ENCODE measurements at regions not wholly inside any gene's neighbourhood (a gene's known extent, or its start where the extent isn't known, plus 50 kb on each side); places are given as distances from the start of the nearest gene placed in this dataset.

DNA sequence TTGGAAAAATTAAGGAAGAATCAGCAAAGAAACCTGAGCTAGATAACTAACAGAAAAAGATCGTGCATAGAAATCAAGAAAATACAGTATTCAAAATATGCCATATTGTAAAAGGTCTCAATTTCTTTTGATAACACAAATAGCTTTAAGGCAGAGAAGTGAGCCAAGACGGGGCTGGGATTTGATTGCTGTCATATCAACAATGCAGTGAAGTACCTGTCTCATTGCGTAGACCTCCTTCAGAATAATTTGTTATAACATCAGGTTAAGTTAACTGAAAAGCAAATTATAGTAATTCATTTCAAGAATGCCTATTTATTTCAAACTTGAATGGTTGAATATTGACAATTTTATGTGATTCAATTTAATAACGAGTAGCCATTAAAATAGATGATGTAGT is 453.8 kb upstream of the MAP2 start:
- TF ChIP-seq, protein P1, sequence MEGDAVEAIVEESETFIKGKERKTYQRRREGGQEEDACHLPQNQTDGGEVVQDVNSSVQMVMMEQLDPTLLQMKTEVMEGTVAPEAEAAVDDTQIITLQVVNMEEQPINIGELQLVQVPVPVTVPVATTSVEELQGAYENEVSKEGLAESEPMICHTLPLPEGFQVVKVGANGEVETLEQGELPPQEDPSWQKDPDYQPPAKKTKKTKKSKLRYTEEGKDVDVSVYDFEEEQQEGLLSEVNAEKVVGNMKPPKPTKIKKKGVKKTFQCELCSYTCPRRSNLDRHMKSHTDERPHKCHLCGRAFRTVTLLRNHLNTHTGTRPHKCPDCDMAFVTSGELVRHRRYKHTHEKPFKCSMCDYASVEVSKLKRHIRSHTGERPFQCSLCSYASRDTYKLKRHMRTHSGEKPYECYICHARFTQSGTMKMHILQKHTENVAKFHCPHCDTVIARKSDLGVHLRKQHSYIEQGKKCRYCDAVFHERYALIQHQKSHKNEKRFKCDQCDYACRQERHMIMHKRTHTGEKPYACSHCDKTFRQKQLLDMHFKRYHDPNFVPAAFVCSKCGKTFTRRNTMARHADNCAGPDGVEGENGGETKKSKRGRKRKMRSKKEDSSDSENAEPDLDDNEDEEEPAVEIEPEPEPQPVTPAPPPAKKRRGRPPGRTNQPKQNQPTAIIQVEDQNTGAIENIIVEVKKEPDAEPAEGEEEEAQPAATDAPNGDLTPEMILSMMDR (IDR thresholded peaks at IDR 0.05) = no peak
- no peak for TF ChIP-seq POLR2A (IDR thresholded peaks at IDR 0.05)

Measured in uterus (tissue), 2 donors.